ENCODE measurements at regions not wholly inside any gene's neighbourhood (a gene's known extent, or its start where the extent isn't known, plus 50 kb on each side); places are given as distances from the start of the nearest gene placed in this dataset.

DNA sequence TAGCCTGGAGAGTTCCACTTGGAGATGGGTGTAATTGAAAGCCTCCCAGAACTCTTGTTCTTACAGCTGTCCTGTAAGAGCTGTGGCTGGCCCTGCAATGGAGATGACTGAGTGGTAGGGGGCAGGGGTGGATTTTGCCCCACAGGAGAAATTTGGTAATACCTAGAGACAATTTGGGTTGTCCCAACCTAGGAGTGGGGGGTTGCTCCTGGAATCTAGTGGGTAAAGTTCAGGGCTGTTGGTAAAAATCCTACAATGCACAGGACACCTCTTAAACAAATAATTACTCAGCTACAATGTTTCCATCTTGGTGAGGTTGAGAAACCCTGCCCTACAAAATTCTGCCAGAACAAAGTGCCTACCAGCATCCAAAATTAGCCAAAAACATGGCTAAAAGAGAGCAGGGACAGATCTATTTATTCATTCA, 181.1 kb upstream of the SH3BP4 start:
- H3K27ac ChIP-seq (ENCODE audit: low read depth, low read length), result peak overlapping the region; percentile 71
- POLR2A ChIA-PET, result interaction anchor here (1.4 to 1.9 kb wide), 6 partner anchors 53 to 211 kb away, joined by 3 to 15 read pairs (median 8); no protein-coding TSS in a partner anchor

DNA sequence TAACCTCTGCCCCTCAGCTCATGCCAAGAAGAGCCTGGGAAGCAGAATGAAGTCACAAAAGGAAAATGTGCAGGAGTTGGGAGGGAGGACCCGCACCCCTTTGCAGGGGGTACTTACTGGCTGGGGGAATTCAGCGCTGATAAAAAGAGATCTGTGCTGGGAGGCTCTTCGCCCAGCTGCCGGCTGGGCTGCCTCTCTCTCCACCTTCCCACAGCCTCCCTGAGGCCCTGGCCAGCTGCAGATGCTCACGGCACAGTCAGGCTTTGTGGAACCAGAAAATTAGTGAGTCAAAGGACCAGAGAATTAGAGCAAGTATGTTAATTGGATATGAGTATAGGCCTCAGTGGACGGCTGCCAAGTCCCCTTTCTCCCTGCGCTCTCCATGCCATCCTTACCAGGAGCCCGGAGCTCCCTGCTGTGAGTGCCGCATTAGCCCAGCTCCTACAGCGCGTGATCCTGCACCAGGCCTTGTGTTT, 181.7 kb upstream of the SH3BP4 start:
- DNase-seq (ENCODE audit: low read depth, low spot score), result peak; percentile 59
- no peaks in the 10 kb centered on the region for H3K9me3 ChIP-seq (ENCODE audit: control insufficient read depth, insufficient read depth, low read length)
- TF ChIP-seq, protein P1, sequence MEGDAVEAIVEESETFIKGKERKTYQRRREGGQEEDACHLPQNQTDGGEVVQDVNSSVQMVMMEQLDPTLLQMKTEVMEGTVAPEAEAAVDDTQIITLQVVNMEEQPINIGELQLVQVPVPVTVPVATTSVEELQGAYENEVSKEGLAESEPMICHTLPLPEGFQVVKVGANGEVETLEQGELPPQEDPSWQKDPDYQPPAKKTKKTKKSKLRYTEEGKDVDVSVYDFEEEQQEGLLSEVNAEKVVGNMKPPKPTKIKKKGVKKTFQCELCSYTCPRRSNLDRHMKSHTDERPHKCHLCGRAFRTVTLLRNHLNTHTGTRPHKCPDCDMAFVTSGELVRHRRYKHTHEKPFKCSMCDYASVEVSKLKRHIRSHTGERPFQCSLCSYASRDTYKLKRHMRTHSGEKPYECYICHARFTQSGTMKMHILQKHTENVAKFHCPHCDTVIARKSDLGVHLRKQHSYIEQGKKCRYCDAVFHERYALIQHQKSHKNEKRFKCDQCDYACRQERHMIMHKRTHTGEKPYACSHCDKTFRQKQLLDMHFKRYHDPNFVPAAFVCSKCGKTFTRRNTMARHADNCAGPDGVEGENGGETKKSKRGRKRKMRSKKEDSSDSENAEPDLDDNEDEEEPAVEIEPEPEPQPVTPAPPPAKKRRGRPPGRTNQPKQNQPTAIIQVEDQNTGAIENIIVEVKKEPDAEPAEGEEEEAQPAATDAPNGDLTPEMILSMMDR (IDR thresholded peaks at IDR 0.05; ENCODE audit: low read depth, low read length), result no peak
- H3K4me3 ChIP-seq (ENCODE audit: low read depth, low read length), result no peak overlapping the region
- POLR2A ChIA-PET, result interaction anchor here (0.6 to 1.9 kb wide), 9 partner anchors 54 to 211 kb away, joined by 3 to 15 read pairs (median 5); no protein-coding TSS in a partner anchor
- CTCF ChIA-PET, result no interaction called here
- peak overlapping the region; percentile 71 for H3K27ac ChIP-seq (ENCODE audit: low read depth, low read length)
- no peaks in the 10 kb centered on the region for H3K27me3 ChIP-seq (ENCODE audit: control insufficient read depth, insufficient read depth, low read length)

More for the DNA sequence above, 181.1 kb upstream of the SH3BP4 start:
- H3K27me3 ChIP-seq (ENCODE audit: control insufficient read depth, insufficient read depth, low read length), result no peaks in the 10 kb centered on the region
- no peak overlapping the region for H3K4me3 ChIP-seq (ENCODE audit: low read depth, low read length)
- CTCF ChIA-PET, result interaction anchor here (0.8 kb wide), 1 partner anchor 337 kb away, joined by 3 read pairs; no protein-coding TSS in a partner anchor
- no peak for DNase-seq (ENCODE audit: low read depth, low spot score)
- TF ChIP-seq, protein P1 (IDR thresholded peaks at IDR 0.05; ENCODE audit: low read depth, low read length), result no peak
- no peaks in the 10 kb centered on the region for H3K9me3 ChIP-seq (ENCODE audit: control insufficient read depth, insufficient read depth, low read length)

- DNase-seq (ENCODE audit: low read depth, low spot score), result no peak
- ChIA-PET CTCF (no interaction called here), POLR2A (interaction anchor here (1.9 kb wide), 1 partner anchor 55 kb away, joined by 13 read pairs; no protein-coding TSS in a partner anchor)
- no peak overlapping the region for H3K27ac ChIP-seq (ENCODE audit: low read depth, low read length)
- H3K4me3 ChIP-seq (ENCODE audit: low read depth, low read length), result no peak overlapping the region
- TF ChIP-seq, protein P1 (IDR thresholded peaks at IDR 0.05; ENCODE audit: low read depth, low read length), result no peak
- no peaks in the 10 kb centered on the region; the same call in 1 of the 2 replicates for H3K9me3 ChIP-seq (ENCODE audit: control insufficient read depth, insufficient read depth, low read length)
- no peaks in the 10 kb centered on the region for H3K27me3 ChIP-seq (ENCODE audit: control insufficient read depth, insufficient read depth, low read length)
These were observed 183.1 kb upstream of the SH3BP4 start for GRCh38 chr2:234768608-234769196.

DNA sequence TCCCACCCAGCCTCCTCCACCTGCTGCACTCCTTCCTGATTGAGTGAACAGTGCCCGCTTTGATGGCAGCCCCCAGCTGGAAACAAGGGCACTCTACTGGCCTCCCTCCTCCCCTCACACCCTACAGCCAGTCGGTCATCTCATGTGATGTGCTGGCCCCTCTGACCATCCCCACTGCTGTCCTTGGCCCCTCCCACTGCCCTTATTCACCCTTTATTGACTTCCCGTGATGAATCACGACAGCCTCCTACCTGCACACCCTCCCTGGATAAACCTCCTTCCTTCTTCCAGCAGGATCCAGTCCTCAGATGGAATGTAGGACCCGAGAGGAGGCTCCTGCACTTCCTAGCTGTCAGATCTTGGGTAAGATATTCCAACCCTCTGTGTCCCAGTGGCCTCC, 186.5 kb upstream of the SH3BP4 start:
- no peaks in the 10 kb centered on the region for H3K27me3 ChIP-seq (ENCODE audit: control insufficient read depth, insufficient read depth, low read length)
- no peak for DNase-seq (ENCODE audit: low read depth, low spot score)
- ChIA-PET POLR2A (no interaction called here), CTCF (no interaction called here)
- TF ChIP-seq, protein P1 (IDR thresholded peaks at IDR 0.05; ENCODE audit: low read depth, low read length), result no peak
- H3K27ac ChIP-seq (ENCODE audit: low read depth, low read length), result no peak overlapping the region
- H3K4me3 ChIP-seq (ENCODE audit: low read depth, low read length), result no peak overlapping the region
- peaks cover 3% of the 10 kb centered on the region for H3K9me3 ChIP-seq (ENCODE audit: control insufficient read depth, insufficient read depth, low read length)

- no peak overlapping the region for H3K27ac ChIP-seq (ENCODE audit: low read depth, low read length)
- peaks cover 3% of the 10 kb centered on the region for H3K9me3 ChIP-seq (ENCODE audit: control insufficient read depth, insufficient read depth, low read length)
- TF ChIP-seq, protein P1 (IDR thresholded peaks at IDR 0.05; ENCODE audit: low read depth, low read length), result no peak
- no peak overlapping the region for H3K4me3 ChIP-seq (ENCODE audit: low read depth, low read length)
- no peaks in the 10 kb centered on the region for H3K27me3 ChIP-seq (ENCODE audit: control insufficient read depth, insufficient read depth, low read length)
- DNase-seq (ENCODE audit: low read depth, low spot score), result no peak
- CTCF ChIA-PET, result no interaction called here
- POLR2A ChIA-PET, result no interaction called here
These were observed 187.4 kb upstream of the SH3BP4 start for GRCh38 chr2:234764372-234764771.

All from AG04450 (cell line).